Left ventricle myocardium inferior (tissue), 1 donor: ENCODE measurements at regions not wholly inside any gene's neighbourhood (a gene's known extent, or its start where the extent isn't known, plus 50 kb on each side); places are given as distances from the start of the nearest gene placed in this dataset.
A peak's percentile ranks its signal among the peaks of the same experiment; 100 is the strongest.

Source experiments
- DNase-seq: peaks from one replicate; pipeline ENCODE4 v3.0.0-alpha.2; 2020
- H3K27ac ChIP-seq: fragments of 200-600 bp; replicated peaks from 2 replicates; pipeline ENCODE4 v1.8.0; 2021
- H3K27me3 ChIP-seq: fragments of 200-600 bp; 2 replicates; pipeline ENCODE4 v1.8.0; 2021; ENCODE audit warnings: low read depth
- H3K36me3 ChIP-seq: fragments of 200-600 bp; 2 replicates; pipeline ENCODE4 v1.8.0; 2021
- H3K4me1 ChIP-seq: fragments of 200-600 bp; 2 replicates; pipeline ENCODE4 v1.8.0; 2021
- H3K4me3 ChIP-seq: fragments of 200-600 bp; 2 replicates; pipeline ENCODE4 v1.8.0; 2021; ENCODE audit warnings: mild to moderate bottlenecking, moderate library complexity
- H3K9me3 ChIP-seq: fragments of 200-600 bp; replicated peaks from 2 replicates; pipeline ENCODE4 v1.8.0; 2021
- intact Hi-C: fragments of 100-400 bp; cut with micrococcal nuclease; formaldehyde crosslinking; loops from one replicate; pipeline ENCODE4 v1.11.0; 2022
- TF ChIP-seq, protein P1 (sequence below): fragments of 200-600 bp; IDR thresholded peaks from 2 replicates; pipeline ENCODE4 v1.8.0; 2021; ENCODE audit warnings: antibody characterized with exemption, mild to moderate bottlenecking, borderline replicate concordance
- donor health status: DM: no; HTN: yes; CAD: no; lungs with severe emphysema.

DNA sequence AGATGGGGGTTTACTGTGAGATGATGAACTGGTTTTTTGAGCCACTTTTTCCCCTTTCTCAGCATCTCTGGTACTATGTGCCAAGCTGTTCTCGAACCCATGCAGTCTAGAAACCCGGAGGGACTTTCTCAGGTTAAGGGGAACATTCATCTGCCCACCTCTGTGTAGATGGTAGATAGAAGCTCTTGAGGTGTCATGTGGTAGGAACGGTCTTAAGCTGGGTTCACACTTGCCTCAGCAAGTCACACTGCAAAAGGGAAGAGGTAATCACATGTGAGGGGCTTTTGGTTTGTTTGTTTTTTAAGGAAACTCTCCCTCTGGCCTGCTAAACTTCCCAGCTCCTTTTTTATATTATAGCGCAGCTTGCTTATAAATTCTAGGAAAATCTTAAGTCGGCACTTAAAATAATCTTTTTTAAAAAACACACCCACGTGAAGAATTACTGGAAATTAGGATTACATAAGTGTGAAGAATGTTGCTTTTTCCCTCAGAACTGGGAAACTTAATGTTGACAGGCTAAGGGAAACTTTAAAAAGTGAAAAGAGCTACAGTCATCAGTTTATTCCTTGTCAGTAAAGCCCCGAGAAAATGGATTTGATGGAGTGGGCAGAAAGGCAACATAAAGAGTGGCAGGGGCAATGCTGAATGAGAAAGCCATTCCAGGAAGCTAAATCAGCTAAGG, 430.3 kb downstream of the ARHGEF28 start:
- DNase-seq = no peak
- TF ChIP-seq, protein P1, sequence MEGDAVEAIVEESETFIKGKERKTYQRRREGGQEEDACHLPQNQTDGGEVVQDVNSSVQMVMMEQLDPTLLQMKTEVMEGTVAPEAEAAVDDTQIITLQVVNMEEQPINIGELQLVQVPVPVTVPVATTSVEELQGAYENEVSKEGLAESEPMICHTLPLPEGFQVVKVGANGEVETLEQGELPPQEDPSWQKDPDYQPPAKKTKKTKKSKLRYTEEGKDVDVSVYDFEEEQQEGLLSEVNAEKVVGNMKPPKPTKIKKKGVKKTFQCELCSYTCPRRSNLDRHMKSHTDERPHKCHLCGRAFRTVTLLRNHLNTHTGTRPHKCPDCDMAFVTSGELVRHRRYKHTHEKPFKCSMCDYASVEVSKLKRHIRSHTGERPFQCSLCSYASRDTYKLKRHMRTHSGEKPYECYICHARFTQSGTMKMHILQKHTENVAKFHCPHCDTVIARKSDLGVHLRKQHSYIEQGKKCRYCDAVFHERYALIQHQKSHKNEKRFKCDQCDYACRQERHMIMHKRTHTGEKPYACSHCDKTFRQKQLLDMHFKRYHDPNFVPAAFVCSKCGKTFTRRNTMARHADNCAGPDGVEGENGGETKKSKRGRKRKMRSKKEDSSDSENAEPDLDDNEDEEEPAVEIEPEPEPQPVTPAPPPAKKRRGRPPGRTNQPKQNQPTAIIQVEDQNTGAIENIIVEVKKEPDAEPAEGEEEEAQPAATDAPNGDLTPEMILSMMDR = no peak
- H3K9me3 ChIP-seq = no peaks in the 10 kb centered on the region
- intact Hi-C loops = no loop called here
- peaks cover 3% of the 10 kb centered on the region for H3K27me3 ChIP-seq
- peaks cover 6% of the 10 kb centered on the region for H3K4me1 ChIP-seq
- no peaks in the 10 kb centered on the region for H3K36me3 ChIP-seq
- H3K27ac ChIP-seq = no peak overlapping the region
- no peak overlapping the region for H3K4me3 ChIP-seq

GRCh38 chr5:74055486-74056106, 429.6 kb downstream of the ARHGEF28 start:
- intact Hi-C loops = no loop called here
- H3K36me3 ChIP-seq = no peaks in the 10 kb centered on the region
- peaks cover 6% of the 10 kb centered on the region for H3K4me1 ChIP-seq
- no peak overlapping the region for H3K4me3 ChIP-seq
- peak overlapping the region; percentile 5 for H3K27ac ChIP-seq
- H3K27me3 ChIP-seq = peaks cover 3% of the 10 kb centered on the region
- no peaks in the 10 kb centered on the region for H3K9me3 ChIP-seq
- TF ChIP-seq, protein P1 = no peak
- no peak for DNase-seq

DNA sequence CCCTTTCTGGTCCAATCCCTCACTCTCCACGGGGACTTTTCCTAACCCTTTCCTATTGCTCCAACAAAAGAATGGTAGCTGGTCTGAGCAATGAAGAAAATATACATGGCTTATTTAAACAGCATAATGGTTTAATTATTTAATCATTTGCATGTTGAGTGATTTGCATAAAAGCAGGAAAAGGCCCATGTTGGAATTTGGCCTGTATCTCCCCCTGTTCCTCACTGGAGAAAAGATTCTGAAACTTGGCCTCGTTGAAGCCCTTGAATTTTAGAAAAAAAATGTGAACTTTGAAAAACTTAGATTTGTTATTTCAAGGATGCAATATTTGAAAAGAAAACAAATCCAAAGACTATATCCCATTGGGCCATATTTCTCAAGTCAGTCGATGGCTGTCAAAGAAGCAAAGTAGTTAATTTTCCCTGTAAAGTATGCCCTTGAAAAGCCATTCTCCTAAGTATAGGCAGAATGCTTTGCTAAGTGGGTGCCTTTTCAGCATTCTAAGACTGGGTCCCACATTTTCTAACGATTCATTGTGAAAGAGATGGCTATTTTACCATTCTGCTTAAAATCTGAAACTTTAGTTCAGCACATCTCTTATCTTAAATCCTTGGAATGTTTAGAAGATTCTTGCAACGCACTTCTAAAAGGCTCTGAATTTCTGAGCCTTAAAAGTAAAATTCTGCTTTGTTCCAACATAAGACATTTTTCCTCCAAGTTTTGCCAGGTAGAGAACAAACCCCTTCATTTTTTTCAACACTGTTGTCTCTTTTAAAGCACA, 428.8 kb downstream of the ARHGEF28 start:
- H3K9me3 ChIP-seq = no peaks in the 10 kb centered on the region
- H3K36me3 ChIP-seq = no peaks in the 10 kb centered on the region
- no peak for DNase-seq
- H3K27me3 ChIP-seq = peaks cover 3% of the 10 kb centered on the region
- H3K27ac ChIP-seq = peak overlapping the region; percentile 5
- peaks cover 6% of the 10 kb centered on the region for H3K4me1 ChIP-seq
- TF ChIP-seq, protein P1 = no peak
- intact Hi-C loops = no loop called here
- no peak overlapping the region for H3K4me3 ChIP-seq

- intact Hi-C loops = no loop called here
- Histone ChIP-seq H3K27ac (no peak overlapping the region), H3K27me3 (peaks cover 3% of the 10 kb centered on the region), H3K9me3 (no peaks in the 10 kb centered on the region), H3K4me3 (no peak overlapping the region), H3K36me3 (no peaks in the 10 kb centered on the region), H3K4me1 (peaks cover 6% of the 10 kb centered on the region)
- TF ChIP-seq, protein P1 = no peak
- DNase-seq = no peak
These were observed 428.1 kb downstream of the ARHGEF28 start for GRCh38 chr5:74054139-74054538.

DNA sequence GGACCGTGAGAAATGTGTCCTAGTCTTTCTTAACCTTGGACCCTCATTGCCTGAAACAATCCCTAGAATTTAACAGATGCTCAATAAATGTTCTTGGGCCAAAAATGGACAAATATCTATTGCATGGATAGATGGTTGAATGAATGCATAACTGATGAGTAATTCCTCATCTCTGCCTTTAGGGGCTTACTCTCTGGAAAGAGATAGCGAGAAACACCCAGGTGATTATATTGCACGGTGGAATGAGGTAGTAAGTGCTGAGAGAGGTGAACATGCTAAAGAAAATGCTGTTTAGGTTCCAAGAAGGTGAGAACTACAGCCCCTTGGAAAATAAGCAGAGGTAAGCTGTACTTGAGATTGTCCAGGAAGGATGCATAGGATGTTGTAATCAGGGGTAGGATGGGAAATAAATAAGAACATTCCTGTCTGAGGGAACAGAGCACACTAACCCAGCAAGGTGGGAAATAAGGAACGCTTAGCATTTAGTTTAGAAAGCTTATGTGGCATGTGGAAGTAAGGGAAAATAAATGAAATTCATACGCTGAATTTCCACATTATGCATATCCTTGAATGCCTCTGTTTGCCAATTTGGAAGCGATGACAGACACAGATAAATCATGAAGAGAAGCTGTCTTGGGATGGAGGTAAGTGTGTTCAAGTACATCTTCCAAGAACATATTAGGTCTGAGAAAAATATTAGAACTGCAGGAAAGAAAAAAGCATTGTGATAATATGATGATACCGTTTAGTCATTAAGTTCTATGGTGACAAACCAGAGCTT, 426.6 kb downstream of the ARHGEF28 start:
- no peak overlapping the region for H3K27ac ChIP-seq
- DNase-seq = no peak
- H3K4me3 ChIP-seq = no peak overlapping the region
- intact Hi-C loops = no loop called here
- peaks cover 6% of the 10 kb centered on the region for H3K4me1 ChIP-seq
- TF ChIP-seq, protein P1 = no peak
- peaks cover 3% of the 10 kb centered on the region for H3K27me3 ChIP-seq
- H3K9me3 ChIP-seq = no peaks in the 10 kb centered on the region
- no peaks in the 10 kb centered on the region for H3K36me3 ChIP-seq
